Liver (tissue), 8 donors: ENCODE measurements at regions not wholly inside any gene's neighbourhood (a gene's known extent, or its start where the extent isn't known, plus 50 kb on each side); places are given as distances from the start of the nearest gene placed in this dataset.

Experiments used
- DNase-seq: peaks from one replicate; pipeline ENCODE4 v3.0.0-alpha.2; 2017; ENCODE audit warnings: low spot score
- H3K27ac ChIP-seq, 2 donors: one replicate each; pipeline ENCODE4 v1.7.0; 2013; ENCODE audit warnings: inconsistent platforms in 2 of 2, low read length in 2 of 2, control low read depth in 1 of 2, low read depth in 1 of 2, mild to moderate bottlenecking in 1 of 2
- H3K27me3 ChIP-seq, 4 donors: one replicate each; pipeline versions ENCODE4 v1.6.1 to v1.7.0; 2013; ENCODE audit warnings: low read length in 3 of 4, inconsistent platforms in 1 of 4, mild to moderate bottlenecking in 1 of 4, moderate library complexity in 1 of 4; ENCODE audit not compliant: control insufficient read depth in 4 of 4, insufficient read depth in 4 of 4
- H3K36me3 ChIP-seq, 4 donors: one replicate each; pipeline versions ENCODE4 v1.6.1 to v1.7.0; 2013; ENCODE audit warnings: low read length in 3 of 4, mild to moderate bottlenecking in 3 of 4, low read depth in 1 of 4, moderate library complexity in 1 of 4; ENCODE audit not compliant: control insufficient read depth in 4 of 4, insufficient read depth in 3 of 4
- H3K4me1 ChIP-seq, 4 donors: one replicate each; pipeline versions ENCODE4 v1.6.1 to v1.7.0; 2013; ENCODE audit warnings: low read length in 3 of 4, mild to moderate bottlenecking in 3 of 4, moderate library complexity in 1 of 4; ENCODE audit not compliant: control insufficient read depth in 4 of 4, insufficient read depth in 4 of 4
- H3K4me3 ChIP-seq, 3 donors: one replicate each; pipeline versions ENCODE4 v1.6.1 to v1.7.0; 2013; ENCODE audit warnings: low read length in 3 of 3, control low read depth in 1 of 3, low read depth in 1 of 3, mild to moderate bottlenecking in 1 of 3
- H3K9ac ChIP-seq, 2 donors: one replicate each; pipeline ENCODE4 v1.7.0; 2013; ENCODE audit warnings: low read length in 2 of 2, mild to moderate bottlenecking in 2 of 2, moderate library complexity in 2 of 2, control low read depth in 1 of 2, low read depth in 1 of 2
- H3K9me3 ChIP-seq, 4 donors: one replicate each; pipeline versions ENCODE4 v1.6.1 to v1.7.0; 2013; ENCODE audit warnings: low read length in 3 of 4; ENCODE audit not compliant: control insufficient read depth in 4 of 4
- ATF3 ChIP-seq: IDR thresholded peaks from 2 replicates; pipeline ENCODE4 v1.6.1; 2016; ENCODE audit warnings: antibody characterized with exemption
- EGR1 ChIP-seq, 2 donors: IDR thresholded peaks; 2 replicates each; pipeline ENCODE4 v1.6.1; 2016 to 2018; ENCODE audit warnings: antibody characterized with exemption in 2 of 2, low read depth in 2 of 2
- FOXA1 ChIP-seq: IDR thresholded peaks from 2 replicates; pipeline ENCODE4 v1.6.1; 2016; ENCODE audit warnings: antibody characterized with exemption
- FOXA2 ChIP-seq: IDR thresholded peaks from 2 replicates; pipeline ENCODE4 v1.6.1; 2016; ENCODE audit warnings: antibody characterized with exemption
- GABPA ChIP-seq, 2 donors: IDR thresholded peaks in 1 of 2; conservative IDR thresholded peaks in 1 of 2; 2 replicates each; pipeline ENCODE4 v1.6.1; 2016; ENCODE audit warnings: antibody characterized with exemption in 2 of 2, mild to moderate bottlenecking in 1 of 2, moderate library complexity in 1 of 2
- HNF4A ChIP-seq, 2 donors: conservative IDR thresholded peaks; 2 replicates each; pipeline ENCODE4 v1.6.1; 2016; ENCODE audit warnings: antibody characterized with exemption in 2 of 2, mild to moderate bottlenecking in 2 of 2
- MAX ChIP-seq: IDR thresholded peaks from 2 replicates; pipeline ENCODE4 v1.6.1; 2016; ENCODE audit warnings: antibody characterized with exemption
- RXRA ChIP-seq, 2 donors: IDR thresholded peaks; 2 replicates each; pipeline ENCODE4 v1.6.1; 2017 to 2018; ENCODE audit warnings: antibody characterized with exemption in 2 of 2, mild to moderate bottlenecking in 1 of 2
- SP1 ChIP-seq: IDR thresholded peaks from 2 replicates; pipeline ENCODE4 v1.6.1; 2018; ENCODE audit warnings: antibody characterized with exemption, mild to moderate bottlenecking
- TAF1 ChIP-seq: conservative IDR thresholded peaks from 2 replicates; pipeline ENCODE4 v1.6.1; 2016; ENCODE audit warnings: antibody characterized with exemption, mild to moderate bottlenecking
- ZBTB33 ChIP-seq: IDR thresholded peaks from 2 replicates; pipeline ENCODE4 v1.6.1; 2016; ENCODE audit warnings: antibody characterized with exemption
- WGBS: extraction: QIAGEN DNeasy Blood & Tissue Kit; methylation state at CpG from one replicate; pipeline ENCODE4 v1.1.7; 2013; 5-methylcytosine and 5-hydroxymethylcytosine counted together
- TF ChIP-seq, protein P1 (sequence below): fragments of 150-350 bp; IDR thresholded peaks from 2 replicates; pipeline ENCODE4 v1.5.1; 2017; ENCODE audit warnings: improper control_type of control experiment, low read depth, low read length; ENCODE audit not compliant: missing input control
- donor health status: healthy.
- donor health status: healthy.
- donor health status: healthy.
- donor health status: healthy.
- donor health status: healthy.

GRCh38 chr2:241951920-241952319 lies 82.4 kb downstream of the RTP5 start:
- Histone ChIP-seq H3K27ac (no peak overlapping the region), H3K9me3 (no peaks in the 10 kb centered on the region), H3K4me3 (no peak overlapping the region), H3K27me3 (no peaks in the 10 kb centered on the region), H3K36me3 (no peaks in the 10 kb centered on the region), H3K9ac (no peak overlapping the region), H3K4me1 (peaks cover 3 to 11% (median 6%) of the 10 kb centered on the region in 4 donors)
- TF ChIP-seq GABPA (IDR thresholded peaks at IDR 0.05 in 1 of 2, conservative IDR thresholded peaks at IDR 0.05 in 1 of 2) = no peak
- no peak for TF ChIP-seq ZBTB33
- no peak for TF ChIP-seq HNF4A (conservative IDR thresholded peaks at IDR 0.05)
- TF ChIP-seq RXRA (IDR thresholded peaks at IDR 0.05) = no peak
- TF ChIP-seq MAX = no peak
- TF ChIP-seq EGR1 (IDR thresholded peaks at IDR 0.05; ENCODE audit: low read depth in 2 of 2) = no peak
- no peak for TF ChIP-seq SP1
- TF ChIP-seq, protein P1, sequence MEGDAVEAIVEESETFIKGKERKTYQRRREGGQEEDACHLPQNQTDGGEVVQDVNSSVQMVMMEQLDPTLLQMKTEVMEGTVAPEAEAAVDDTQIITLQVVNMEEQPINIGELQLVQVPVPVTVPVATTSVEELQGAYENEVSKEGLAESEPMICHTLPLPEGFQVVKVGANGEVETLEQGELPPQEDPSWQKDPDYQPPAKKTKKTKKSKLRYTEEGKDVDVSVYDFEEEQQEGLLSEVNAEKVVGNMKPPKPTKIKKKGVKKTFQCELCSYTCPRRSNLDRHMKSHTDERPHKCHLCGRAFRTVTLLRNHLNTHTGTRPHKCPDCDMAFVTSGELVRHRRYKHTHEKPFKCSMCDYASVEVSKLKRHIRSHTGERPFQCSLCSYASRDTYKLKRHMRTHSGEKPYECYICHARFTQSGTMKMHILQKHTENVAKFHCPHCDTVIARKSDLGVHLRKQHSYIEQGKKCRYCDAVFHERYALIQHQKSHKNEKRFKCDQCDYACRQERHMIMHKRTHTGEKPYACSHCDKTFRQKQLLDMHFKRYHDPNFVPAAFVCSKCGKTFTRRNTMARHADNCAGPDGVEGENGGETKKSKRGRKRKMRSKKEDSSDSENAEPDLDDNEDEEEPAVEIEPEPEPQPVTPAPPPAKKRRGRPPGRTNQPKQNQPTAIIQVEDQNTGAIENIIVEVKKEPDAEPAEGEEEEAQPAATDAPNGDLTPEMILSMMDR = no peak
- TF ChIP-seq ATF3 = no peak
- WGBS = 90% methylated on average over 11 of the region's 11 CpGs
- no peak for DNase-seq

GRCh38 chr2:241952816-241953215 lies 83.3 kb downstream of the RTP5 start:
- Histone ChIP-seq H3K36me3 (no peaks in the 10 kb centered on the region), H3K9me3 (no peaks in the 10 kb centered on the region), H3K27me3 (no peaks in the 10 kb centered on the region), H3K4me1 (peaks cover 3 to 11% (median 6%) of the 10 kb centered on the region in 4 donors), H3K9ac (no peak overlapping the region), H3K4me3 (no peak overlapping the region), H3K27ac (no peak overlapping the region)
- DNase-seq = no peak
- WGBS = 93% methylated on average over 16 of the region's 16 CpGs
- no peak for TF ChIP-seq ATF3

- WGBS = 94% methylated on average over 33 of the region's 33 CpGs
- Histone ChIP-seq H3K9ac (no peak overlapping the region), H3K4me1 (peaks cover 3 to 11% (median 6%) of the 10 kb centered on the region in 4 donors), H3K9me3 (no peaks in the 10 kb centered on the region), H3K27ac (no peak overlapping the region), H3K4me3 (no peak overlapping the region), H3K27me3 (no peaks in the 10 kb centered on the region), H3K36me3 (no peaks in the 10 kb centered on the region)
- TF ChIP-seq TAF1 (no peak), RXRA (IDR thresholded peaks at IDR 0.05) (no peak), MAX (no peak), FOXA2 (no peak), FOXA1 (no peak)
- DNase-seq = no peak
Measured at GRCh38 chr2:241953324-241953928, 83.9 kb downstream of the RTP5 start.
